SH-SY5Y (cell line): ENCODE measurements at regions not wholly inside any gene's neighbourhood (a gene's known extent, or its start where the extent isn't known, plus 50 kb on each side); places are given as distances from the start of the nearest gene placed in this dataset.

Experiments
- GATA2 ChIP-seq: IDR thresholded peaks from 2 replicates; pipeline ENCODE4 v1.6.1; 2011; ENCODE audit warnings: mild to moderate bottlenecking, low read depth, low read length
- GATA3 ChIP-seq: IDR thresholded peaks from 2 replicates; pipeline ENCODE4 v1.6.1; 2011; ENCODE audit warnings: low read depth, mild to moderate bottlenecking, low read length, moderate library complexity

DNA sequence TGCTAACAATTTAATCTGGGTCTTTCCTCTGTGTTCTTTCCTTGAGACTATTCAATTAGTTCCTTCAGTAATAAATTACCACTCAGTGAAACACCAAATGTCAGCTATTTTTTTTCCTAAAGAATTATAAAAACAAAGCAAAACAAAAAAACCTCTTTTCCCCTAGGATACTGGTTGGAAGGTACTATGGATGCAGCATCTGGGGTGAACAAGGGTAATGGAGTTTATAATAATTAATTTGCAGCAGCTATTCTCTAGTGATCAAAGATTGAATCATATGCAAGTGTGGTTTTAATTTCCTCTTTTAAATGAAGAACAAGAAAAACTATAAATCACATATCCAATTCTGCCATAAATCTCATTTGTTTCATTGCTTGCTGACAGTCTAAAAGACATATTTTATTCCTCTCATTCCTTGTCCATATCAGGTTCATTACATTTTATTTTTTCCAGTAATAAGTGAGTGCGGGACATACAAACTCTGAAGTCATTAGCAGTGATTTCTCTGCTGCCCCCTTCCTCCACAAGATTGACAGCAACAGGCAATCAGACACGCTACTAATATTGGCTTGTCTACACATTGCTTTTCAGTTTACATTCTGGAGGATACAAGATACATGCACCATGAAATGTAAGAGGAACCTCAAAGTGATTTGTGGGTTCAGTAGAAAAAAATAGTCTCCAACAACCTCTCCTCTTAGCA lies 1093.4 kb upstream of the SLIT2 start:
- no peak for TF ChIP-seq GATA2
- no peak for TF ChIP-seq GATA3

DNA sequence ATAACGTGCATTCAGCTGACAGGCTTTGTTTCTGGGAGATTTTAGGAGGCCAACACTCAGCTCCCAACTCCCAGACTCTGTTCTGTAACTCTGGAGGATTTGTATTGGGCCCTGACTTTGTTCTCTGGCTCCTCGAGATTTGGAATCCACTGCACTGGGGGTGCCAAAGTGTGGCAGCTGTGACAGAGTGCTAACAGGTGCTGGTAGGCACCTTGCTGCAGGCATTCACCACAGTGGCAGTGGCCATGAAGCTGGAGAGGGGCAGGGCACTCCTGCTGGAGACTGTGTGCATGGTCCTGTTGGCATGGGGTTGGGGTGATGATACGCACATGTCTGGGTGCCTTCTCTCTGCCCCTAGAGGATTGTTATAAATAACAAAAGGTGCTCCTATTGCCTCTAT lies 1094.9 kb upstream of the SLIT2 start:
- TF ChIP-seq GATA3 (no peak), GATA2 (no peak)

DNA sequence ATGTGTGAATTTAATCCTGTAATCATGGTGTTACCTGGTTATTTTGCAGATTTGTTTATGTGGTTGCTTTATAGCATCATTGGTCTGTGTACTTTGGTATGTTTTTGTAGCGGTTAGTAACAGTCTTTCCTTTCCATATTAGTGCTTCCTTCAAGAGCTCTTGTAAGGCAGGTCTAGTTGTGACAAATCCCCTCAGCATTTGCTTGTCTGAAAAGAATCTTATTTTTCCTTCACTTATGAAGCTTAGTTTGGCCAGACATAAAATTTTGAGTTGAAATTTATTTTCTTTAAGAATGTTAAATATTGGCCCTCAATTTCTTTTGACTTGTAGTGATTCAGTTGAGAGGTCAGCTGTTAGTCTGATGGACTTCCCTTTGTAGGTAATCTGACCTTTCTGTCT lies 1096.1 kb upstream of the SLIT2 start:
- no peak for TF ChIP-seq GATA3
- no peak for TF ChIP-seq GATA2

DNA sequence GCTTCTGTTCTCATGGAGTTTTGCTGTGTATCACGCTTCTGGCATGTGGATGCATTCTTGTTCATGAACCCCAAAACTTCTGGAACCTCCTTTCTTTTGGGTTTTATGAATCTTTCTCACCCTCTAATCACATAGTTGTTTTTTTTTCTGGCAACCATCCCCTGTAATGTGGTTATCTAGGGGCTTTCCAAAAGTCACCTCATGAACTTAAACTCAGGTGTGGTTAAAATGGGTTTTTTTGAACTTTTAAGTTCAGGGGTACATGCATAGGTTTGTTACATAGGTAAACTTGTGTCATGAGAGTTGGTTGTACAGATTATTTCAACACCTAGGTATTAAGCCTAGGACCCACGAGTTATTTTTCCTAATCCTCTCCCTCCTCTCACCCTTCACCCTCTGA lies 1099.4 kb upstream of the SLIT2 start:
- TF ChIP-seq GATA2 (no peak), GATA3 (no peak)

GRCh38 chr4:19151684-19152083 lies 1100.0 kb upstream of the SLIT2 start:
- TF ChIP-seq GATA3 (no peak), GATA2 (no peak)

DNA sequence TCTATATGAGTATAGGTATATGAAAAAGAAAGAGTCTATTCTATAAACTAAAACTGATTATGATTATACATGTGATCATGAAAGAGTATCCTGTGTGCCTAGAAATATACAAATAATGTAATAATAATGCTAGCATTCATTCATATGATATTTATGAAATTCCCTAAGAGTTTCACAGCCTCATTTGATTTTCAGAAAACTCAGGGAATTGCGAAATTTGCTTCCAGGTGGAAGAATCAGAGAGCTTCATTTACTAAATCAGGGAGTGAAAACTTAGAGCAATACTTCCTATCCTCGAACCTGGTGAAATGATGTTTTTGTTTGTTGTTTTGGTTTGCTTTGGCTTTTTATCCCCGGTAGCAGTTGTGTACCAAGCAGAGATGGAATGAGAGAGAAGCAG lies 1105.7 kb upstream of the SLIT2 start:
- no peak for TF ChIP-seq GATA3
- TF ChIP-seq GATA2: no peak

DNA sequence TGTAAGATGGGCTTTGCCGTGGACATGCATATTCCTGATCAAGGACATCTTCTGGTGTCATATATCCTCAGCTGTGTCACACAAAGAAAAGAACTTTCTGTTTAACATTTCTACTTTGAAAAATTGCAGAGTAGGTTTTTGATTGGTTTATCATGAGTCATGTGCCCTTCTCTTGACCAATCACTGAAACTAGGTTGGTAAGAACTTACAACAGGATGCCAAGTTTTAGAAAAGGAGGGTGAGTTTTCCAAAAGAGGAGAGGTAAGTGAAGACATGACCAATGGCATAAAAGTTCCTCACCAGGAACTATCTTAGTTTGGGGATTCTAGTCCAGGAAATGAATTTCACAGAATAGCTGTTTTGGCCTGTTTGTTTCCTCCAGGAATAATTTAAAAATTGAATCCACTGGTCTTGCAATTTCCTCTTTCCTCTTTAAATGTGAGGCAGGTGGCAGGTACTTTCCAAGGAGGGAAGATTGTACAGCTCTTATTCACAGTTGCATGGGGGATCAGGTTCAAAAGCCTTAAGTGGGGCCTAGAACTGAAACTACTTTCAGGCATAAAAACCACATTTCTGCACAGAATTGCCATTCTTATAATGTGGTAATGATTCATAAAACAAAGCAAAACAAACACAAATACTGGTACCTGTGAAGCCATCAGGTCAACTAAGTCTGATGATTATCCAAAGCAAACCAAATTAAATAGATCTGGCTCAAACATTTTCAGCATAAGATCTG lies 1114.5 kb upstream of the LCORL start:
- no peak for TF ChIP-seq GATA2
- no peak for TF ChIP-seq GATA3

- no peak for TF ChIP-seq GATA2
- no peak for TF ChIP-seq GATA3
These were observed 1113.1 kb upstream of the LCORL start for GRCh38 chr4:19134685-19135084.

GRCh38 chr4:19133315-19133714 lies 1111.8 kb upstream of the LCORL start:
- TF ChIP-seq GATA2 (no peak), GATA3 (no peak)

DNA sequence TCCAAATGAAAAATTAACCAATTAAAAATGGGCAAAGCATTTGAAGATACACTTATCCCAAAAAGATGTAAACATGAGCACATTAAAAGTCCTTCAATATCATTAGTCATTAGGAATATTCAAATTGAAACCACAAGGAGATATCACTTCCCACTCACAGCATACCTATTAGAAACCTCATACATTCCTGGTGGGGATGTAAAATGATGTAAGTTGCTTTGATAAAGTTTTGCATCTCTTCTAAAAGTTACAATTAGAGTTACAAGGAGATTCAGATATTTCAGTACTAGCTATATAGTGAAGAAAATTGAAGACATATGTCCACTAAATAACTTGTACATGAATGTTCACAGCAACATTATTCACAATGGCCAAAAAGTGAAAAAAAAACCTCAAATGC lies 1109.3 kb upstream of the LCORL start:
- TF ChIP-seq GATA2: no peak
- no peak for TF ChIP-seq GATA3

DNA sequence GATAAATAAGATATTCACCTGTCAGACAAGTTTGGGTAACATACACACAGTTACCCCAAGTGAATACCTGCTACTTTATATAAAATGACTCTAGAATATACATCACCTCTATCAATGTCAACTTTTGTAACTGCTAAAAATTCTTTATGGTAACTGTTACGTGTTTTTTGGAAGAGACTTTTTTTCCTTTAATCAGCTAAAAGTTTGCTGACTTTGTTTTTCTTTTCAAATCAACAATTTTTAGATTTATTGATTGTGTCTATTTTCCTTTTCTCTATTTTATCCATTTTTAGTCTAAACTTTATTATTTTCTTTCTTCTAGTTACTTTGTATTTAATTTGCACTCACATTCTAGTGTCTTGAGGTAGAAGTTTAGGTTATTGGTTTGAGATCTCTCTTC lies 1106.6 kb upstream of the LCORL start:
- TF ChIP-seq GATA2: no peak
- TF ChIP-seq GATA3: no peak

DNA sequence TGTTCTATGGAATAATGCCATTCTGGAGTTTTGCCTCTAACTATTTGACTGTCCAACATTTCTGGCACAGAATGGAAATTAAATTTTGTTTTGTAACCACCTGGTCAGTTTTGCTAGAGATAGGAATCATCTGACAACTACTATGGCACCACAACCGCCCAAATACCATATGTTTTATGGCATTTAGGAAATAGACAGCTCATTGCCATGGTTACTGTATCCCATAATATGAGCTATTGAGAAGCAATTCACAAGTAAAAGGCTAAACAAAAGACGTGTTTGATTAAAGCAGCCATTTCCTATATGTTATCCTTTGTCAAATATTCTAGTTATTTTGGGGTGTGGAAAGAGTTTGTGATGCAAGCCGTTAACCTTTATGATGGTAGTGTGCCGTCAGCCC lies 1105.3 kb upstream of the LCORL start:
- TF ChIP-seq GATA2: no peak
- no peak for TF ChIP-seq GATA3

- TF ChIP-seq GATA3 (no peak), GATA2 (no peak)
These were observed 1102.1 kb upstream of the LCORL start for GRCh38 chr4:19123681-19124080.

DNA sequence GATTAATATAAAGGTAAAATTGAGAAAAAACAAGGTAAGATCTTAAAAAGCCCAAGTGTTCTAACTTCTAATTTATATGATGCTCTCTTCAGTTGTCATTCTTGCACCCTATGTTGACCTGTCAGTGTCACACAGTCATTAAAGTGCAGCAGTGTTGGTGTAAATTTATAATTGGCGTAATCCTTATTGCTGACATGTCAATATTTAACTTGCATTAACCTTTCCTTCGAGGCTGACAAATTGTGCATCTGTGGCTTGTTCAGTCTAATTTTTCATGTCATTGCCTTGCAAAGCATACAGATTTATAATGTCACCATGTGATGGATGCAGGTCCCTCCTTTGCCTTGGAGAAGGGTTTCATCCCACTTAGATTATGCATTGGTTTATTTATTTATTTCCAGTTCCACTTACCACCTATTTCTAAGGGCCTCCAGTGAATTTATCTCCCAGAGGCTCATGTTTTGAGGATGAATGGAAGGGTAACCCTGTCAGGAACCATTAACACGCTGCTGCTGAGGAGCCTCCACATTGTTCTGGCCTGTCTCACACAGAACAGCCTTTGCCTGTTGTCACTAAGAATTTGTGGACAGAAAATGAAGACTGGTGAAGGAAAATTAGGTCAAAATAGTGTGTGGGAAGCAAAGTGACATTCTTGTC lies 1098.5 kb upstream of the LCORL start:
- no peak for TF ChIP-seq GATA2
- TF ChIP-seq GATA3: no peak

DNA sequence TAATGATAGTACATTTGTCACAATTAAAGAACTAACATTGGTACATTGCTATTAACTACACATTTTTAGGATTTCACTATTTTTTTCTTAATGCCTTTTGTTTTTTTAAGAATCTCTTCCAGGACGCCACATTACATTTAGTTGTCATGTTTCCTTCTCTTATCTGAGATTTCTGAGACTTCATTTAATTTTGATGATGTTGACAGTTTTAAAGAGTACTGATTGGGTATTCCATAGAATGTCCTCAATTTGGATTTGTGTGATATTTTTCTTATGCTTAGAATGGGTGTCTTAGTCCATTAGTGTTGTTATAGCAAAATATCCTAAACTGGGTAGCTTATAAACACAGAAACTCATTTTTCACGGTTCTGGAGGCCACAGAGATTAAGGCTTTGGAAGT lies 1095.5 kb upstream of the LCORL start:
- TF ChIP-seq GATA2 (no peak), GATA3 (no peak)

- TF ChIP-seq GATA2 (no peak), GATA3 (no peak)
These were observed 1082.6 kb upstream of the LCORL start for GRCh38 chr4:19104176-19104575.
